ENCODE measurements at regions not wholly inside any gene's neighbourhood (a gene's known extent, or its start where the extent isn't known, plus 50 kb on each side); places are given as distances from the start of the nearest gene placed in this dataset.

- no peaks in the 10 kb centered on the region for H3K4me1 ChIP-seq (ENCODE audit: low read length)
- no peaks in the 10 kb centered on the region for H3K79me2 ChIP-seq (ENCODE audit: low read length)
- TF ChIP-seq CTCF (IDR thresholded peaks at IDR 0.05; ENCODE audit: low read depth, low read length) (no peak), EZH2phosphoT487 (IDR thresholded peaks at IDR 0.05; ENCODE audit: low read depth) (no peak)
- H2AFZ ChIP-seq (ENCODE audit: low read depth, low read length), result no peak overlapping the region
- H3K9me3 ChIP-seq (ENCODE audit: insufficient read depth, low read length), result no peaks in the 10 kb centered on the region
- no peak overlapping the region for H3K4me2 ChIP-seq (ENCODE audit: low read length)
- no peaks in the 10 kb centered on the region for H3K36me3 ChIP-seq (replicated peaks; ENCODE audit: low read depth, low read length)
- no peak overlapping the region for H3K27ac ChIP-seq (ENCODE audit: low read length)
- H3K27me3 ChIP-seq (ENCODE audit: low read depth, low read length), result no peaks in the 10 kb centered on the region
- no peak overlapping the region for H3K9ac ChIP-seq (ENCODE audit: low read length)
- H4K20me1 ChIP-seq (ENCODE audit: insufficient read depth, low read length), result no peaks in the 10 kb centered on the region
- H3K4me3 ChIP-seq (ENCODE audit: low read length), result no peak overlapping the region
These were observed 70.7 kb upstream of the LPAR1 start for GRCh38 chr9:111108946-111109345.

- Histone ChIP-seq H3K27ac (ENCODE audit: low read length) (no peak overlapping the region), H3K9me3 (ENCODE audit: insufficient read depth, low read length) (no peaks in the 10 kb centered on the region), H3K79me2 (ENCODE audit: low read length) (no peaks in the 10 kb centered on the region), H3K4me3 (ENCODE audit: low read length) (no peak overlapping the region), H3K9ac (ENCODE audit: low read length) (no peak overlapping the region), H3K27me3 (ENCODE audit: low read depth, low read length) (no peaks in the 10 kb centered on the region), H3K36me3 (replicated peaks; ENCODE audit: low read depth, low read length) (no peaks in the 10 kb centered on the region), H4K20me1 (ENCODE audit: insufficient read depth, low read length) (no peaks in the 10 kb centered on the region), H3K4me2 (ENCODE audit: low read length) (no peak overlapping the region), H2AFZ (ENCODE audit: low read depth, low read length) (no peak overlapping the region), H3K4me1 (ENCODE audit: low read length) (no peaks in the 10 kb centered on the region)
- no peak for TF ChIP-seq EZH2phosphoT487 (IDR thresholded peaks at IDR 0.05; ENCODE audit: low read depth)
- no peak for TF ChIP-seq CTCF (IDR thresholded peaks at IDR 0.05; ENCODE audit: low read depth, low read length)
These were observed 68.9 kb upstream of the LPAR1 start for GRCh38 chr9:111107141-111107540.

- no peak overlapping the region for H3K9ac ChIP-seq (ENCODE audit: low read length)
- no peak overlapping the region for H2AFZ ChIP-seq (ENCODE audit: low read depth, low read length)
- H3K9me3 ChIP-seq (ENCODE audit: insufficient read depth, low read length), result no peaks in the 10 kb centered on the region
- H3K36me3 ChIP-seq (replicated peaks; ENCODE audit: low read depth, low read length), result no peaks in the 10 kb centered on the region
- no peaks in the 10 kb centered on the region for H3K4me1 ChIP-seq (ENCODE audit: low read length)
- TF ChIP-seq CTCF (IDR thresholded peaks at IDR 0.05; ENCODE audit: low read depth, low read length) (no peak), EZH2phosphoT487 (IDR thresholded peaks at IDR 0.05; ENCODE audit: low read depth) (no peak)
- H3K27me3 ChIP-seq (ENCODE audit: low read depth, low read length), result no peaks in the 10 kb centered on the region
- no peak overlapping the region for H3K4me2 ChIP-seq (ENCODE audit: low read length)
- no peak overlapping the region for H3K4me3 ChIP-seq (ENCODE audit: low read length)
- H4K20me1 ChIP-seq (ENCODE audit: insufficient read depth, low read length), result no peaks in the 10 kb centered on the region
- no peaks in the 10 kb centered on the region for H3K79me2 ChIP-seq (ENCODE audit: low read length)
- H3K27ac ChIP-seq (ENCODE audit: low read length), result no peak overlapping the region
These were observed 67.9 kb upstream of the LPAR1 start for GRCh38 chr9:111106202-111106601.

- H3K4me1 ChIP-seq (ENCODE audit: low read length), result no peaks in the 10 kb centered on the region
- H3K27ac ChIP-seq (ENCODE audit: low read length), result no peak overlapping the region
- no peak overlapping the region for H3K4me2 ChIP-seq (ENCODE audit: low read length)
- H3K27me3 ChIP-seq (ENCODE audit: low read depth, low read length), result no peaks in the 10 kb centered on the region
- TF ChIP-seq EZH2phosphoT487 (IDR thresholded peaks at IDR 0.05; ENCODE audit: low read depth), result no peak
- no peak for TF ChIP-seq CTCF (IDR thresholded peaks at IDR 0.05; ENCODE audit: low read depth, low read length)
- H4K20me1 ChIP-seq (ENCODE audit: insufficient read depth, low read length), result no peaks in the 10 kb centered on the region
- no peaks in the 10 kb centered on the region for H3K79me2 ChIP-seq (ENCODE audit: low read length)
- H3K9me3 ChIP-seq (ENCODE audit: insufficient read depth, low read length), result no peaks in the 10 kb centered on the region
- no peaks in the 10 kb centered on the region for H3K36me3 ChIP-seq (replicated peaks; ENCODE audit: low read depth, low read length)
- no peak overlapping the region for H2AFZ ChIP-seq (ENCODE audit: low read depth, low read length)
- H3K4me3 ChIP-seq (ENCODE audit: low read length), result no peak overlapping the region
- H3K9ac ChIP-seq (ENCODE audit: low read length), result no peak overlapping the region
These were observed 64.7 kb upstream of the LPAR1 start for GRCh38 chr9:111102793-111103464.

Data from OCI-LY3 (cell line).